HG02610 (cell line): ENCODE measurements at regions not wholly inside any gene's neighbourhood (a gene's known extent, or its start where the extent isn't known, plus 50 kb on each side); places are given as distances from the start of the nearest gene placed in this dataset.
"Not testable (repeated sequence)": the region's sequence is repeated elsewhere in the genome, so short reads cannot be mapped to it uniquely, and the experiment has no call there.

Source experiments
- ATAC-seq: cut with Tn5 transposase; IDR thresholded peaks from one replicate; pipeline ENCODE4 v1.9.1; 2021; ENCODE audit warnings: mild to moderate bottlenecking, moderate library complexity; ENCODE audit not compliant: unreplicated experiment

GRCh38 chr19:28318469-28319179, 894.3 kb downstream of the UQCRFS1 start:
- ATAC-seq, result no peak

GRCh38 chr19:28316464-28316863, 896.5 kb downstream of the UQCRFS1 start:
- no peak for ATAC-seq

DNA sequence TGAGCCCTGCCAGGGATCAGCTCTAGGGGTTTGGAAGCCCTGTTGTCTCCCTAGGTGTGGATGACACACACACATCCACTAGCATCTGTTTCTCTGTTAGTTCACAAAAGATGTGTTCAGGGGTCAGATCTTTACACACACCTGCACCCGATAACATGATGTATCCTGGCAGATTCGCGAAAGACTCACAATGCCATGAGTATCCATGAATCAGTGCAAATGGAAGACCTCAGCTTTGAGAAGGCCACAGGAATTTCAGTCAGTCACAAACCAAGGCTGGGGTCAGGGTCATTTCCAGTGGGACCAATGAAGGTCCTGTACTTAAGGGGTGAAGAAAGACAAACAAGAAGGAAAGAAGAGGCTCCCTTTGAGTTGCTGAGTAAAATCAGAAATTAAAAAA, 898.2 kb downstream of the UQCRFS1 start:
- ATAC-seq, result no peak

GRCh38 chr19:28314287-28314686, 898.7 kb downstream of the UQCRFS1 start:
- ATAC-seq, result no peak

- ATAC-seq, result no peak
These were observed 899.3 kb downstream of the UQCRFS1 start for GRCh38 chr19:28313633-28314032.

DNA sequence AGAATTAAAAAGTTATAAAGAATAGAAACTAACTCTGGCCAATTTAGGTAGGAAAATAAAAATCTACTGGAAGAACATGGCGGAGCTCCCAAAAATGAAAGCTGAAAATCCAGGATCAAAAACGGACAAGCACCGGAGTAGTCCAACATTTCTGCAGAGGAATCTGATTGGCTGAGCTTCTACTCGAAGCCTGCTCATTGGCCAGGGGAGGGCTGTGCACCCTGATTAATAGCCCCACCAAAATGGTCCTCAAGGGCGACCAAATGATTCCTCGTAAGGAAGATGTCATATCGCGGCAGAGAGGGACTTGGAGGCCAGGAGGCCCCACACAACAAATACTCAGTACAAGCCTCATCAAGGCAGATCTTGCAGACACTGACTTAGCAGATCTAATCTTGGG, 900.7 kb downstream of the UQCRFS1 start:
- no peak for ATAC-seq

- not testable (repeated sequence) for ATAC-seq
These were observed 902.1 kb downstream of the UQCRFS1 start for GRCh38 chr19:28310829-28311228.

DNA sequence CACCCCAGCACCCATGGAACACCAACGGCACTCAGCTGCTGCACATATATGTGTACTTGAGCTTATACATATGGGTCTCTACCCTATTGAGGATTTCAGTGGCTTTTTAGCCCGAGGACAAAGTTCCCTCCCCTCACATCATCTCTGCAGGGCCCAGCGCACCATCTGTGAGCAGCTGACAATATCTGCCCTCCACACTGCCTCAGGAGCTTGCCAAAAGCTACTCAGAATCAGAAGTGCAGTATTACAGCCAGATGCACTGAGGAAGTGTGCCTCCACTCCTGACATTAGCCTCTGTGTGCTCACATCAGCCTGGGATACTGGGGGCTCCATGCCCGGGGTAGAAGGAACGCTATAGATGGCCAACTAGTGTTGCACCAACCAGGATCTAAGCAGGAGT, 903.9 kb downstream of the UQCRFS1 start:
- no peak for ATAC-seq

GRCh38 chr19:28307963-28308362, 905.0 kb downstream of the UQCRFS1 start:
- no peak for ATAC-seq

- no peak for ATAC-seq
These were observed 905.5 kb downstream of the UQCRFS1 start for GRCh38 chr19:28307487-28307886.

DNA sequence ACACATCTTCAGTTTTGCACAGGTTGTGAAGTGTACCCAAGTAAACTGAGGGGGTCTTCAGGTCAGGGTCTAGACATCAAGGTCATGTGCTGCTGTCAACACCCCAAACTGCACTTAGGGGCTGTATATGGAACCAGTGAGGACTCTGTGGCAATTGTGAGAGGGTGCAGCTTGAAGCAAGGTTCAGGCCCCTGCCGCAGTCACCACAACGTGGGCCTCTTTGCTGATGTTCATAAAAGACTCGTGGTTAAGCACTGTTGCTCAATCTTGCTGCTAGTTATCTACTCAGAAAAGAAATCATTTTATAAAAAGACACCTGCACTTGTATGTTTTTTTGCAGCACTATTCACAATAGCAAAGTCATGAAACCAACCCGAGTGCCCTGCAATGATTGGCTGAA, 907.4 kb downstream of the UQCRFS1 start:
- ATAC-seq, result no peak

DNA sequence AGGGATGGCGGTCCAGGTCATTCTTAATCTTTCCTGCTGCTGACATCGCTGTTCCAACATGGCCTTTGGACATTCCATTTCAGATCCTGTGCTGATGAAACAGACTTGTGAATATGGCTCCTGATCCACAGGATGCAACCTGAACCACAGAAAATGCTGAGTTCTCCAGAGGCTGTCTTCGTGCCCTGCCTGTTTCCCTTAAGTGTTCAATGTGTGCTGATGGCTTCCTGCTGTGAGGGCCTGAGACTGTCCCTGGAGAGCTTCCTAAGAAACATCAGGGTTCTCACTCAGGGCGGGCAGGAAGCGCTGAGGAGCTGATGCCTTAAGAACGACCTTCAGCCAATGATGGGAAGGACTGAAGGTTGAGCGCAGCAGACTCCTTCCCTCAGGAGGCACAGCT, 909.4 kb downstream of the UQCRFS1 start:
- no peak for ATAC-seq

DNA sequence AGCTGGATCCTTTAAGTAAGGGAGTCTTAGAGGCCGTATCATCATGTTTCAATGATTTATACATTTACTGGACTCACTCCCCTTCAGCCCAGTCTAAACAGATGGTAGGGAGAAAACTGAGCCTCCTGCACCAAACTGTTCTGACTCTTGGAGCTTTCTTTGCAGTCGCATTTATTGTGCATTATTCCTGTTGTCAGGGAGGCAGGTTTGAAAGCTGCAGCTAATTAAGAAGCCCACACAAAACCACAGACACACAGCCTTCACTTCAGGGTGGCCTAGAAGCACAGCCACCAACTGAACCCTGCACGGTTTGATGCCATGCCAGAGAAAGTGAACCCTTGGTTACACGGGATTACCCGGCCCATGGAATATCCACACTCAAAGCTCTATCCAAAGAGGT, 911.0 kb downstream of the UQCRFS1 start:
- ATAC-seq, result no peak

DNA sequence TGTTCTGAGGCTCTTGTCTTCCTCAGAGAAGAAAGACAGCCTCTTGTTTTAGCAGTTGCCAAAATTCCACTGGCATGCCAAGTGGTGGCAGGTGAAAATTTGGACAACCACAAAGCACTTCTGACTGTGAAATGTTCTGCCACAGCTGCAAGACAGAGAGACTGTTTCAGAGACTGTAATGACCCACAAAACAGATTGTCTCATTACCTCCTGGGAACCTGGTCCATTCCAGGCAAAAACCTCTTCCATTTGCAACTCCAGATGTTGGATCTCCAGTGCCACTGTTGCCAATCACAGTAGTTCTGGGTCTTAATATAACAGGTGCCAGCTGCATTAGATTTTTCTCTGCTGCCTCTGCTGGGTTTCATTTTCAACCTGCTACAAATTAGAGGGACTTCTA, 911.5 kb downstream of the UQCRFS1 start:
- no peak for ATAC-seq

DNA sequence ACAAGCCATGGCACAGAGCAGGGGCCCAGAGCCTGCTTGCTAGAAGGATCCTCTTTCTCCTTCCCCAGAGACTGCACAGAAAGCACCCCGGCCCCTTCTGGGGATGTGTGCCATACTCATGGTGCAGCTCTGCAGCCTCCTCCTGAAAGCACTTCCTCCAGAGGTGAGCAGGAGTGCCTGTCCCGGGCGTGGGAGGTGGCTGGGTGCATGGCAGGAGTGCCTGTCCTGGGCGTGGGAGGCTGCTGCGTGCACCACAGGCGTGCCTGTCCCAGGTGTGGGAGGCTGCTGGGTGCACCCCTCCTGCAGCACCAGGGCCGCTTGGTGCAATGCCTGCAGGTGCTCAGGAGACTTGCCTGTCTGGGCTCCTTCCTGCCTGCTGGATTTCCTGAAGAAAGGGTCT, 913.3 kb downstream of the UQCRFS1 start:
- ATAC-seq, result no peak

DNA sequence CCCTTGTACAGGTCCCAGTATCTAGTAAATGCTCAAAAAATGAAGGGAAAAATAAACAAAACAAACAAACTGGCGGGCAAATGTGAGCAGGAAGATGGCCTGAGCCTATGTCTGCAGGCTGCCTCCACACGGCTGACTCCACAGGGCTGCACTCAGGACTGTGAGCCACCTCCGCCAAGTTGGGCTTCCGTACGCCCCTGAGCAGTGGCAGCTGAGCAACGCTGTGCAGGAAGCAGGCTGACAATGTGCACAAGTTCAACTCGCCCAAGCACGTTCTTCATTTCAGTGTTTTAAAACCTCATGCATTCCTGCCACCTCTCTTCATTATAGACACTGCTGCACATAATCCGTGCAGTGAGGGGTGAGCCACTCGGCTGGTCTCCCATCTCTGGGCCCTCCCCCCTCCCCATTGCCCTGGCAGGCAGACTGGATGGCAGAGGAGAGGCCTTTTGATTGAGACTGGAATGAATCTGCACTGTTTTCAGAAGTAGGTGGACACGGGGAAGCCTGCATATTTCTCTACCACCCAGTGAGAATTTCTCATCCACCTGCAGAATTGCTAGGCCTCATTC, 915.3 kb downstream of the UQCRFS1 start:
- no peak for ATAC-seq

GRCh38 chr19:28297036-28297435, 915.9 kb downstream of the UQCRFS1 start:
- no peak for ATAC-seq

DNA sequence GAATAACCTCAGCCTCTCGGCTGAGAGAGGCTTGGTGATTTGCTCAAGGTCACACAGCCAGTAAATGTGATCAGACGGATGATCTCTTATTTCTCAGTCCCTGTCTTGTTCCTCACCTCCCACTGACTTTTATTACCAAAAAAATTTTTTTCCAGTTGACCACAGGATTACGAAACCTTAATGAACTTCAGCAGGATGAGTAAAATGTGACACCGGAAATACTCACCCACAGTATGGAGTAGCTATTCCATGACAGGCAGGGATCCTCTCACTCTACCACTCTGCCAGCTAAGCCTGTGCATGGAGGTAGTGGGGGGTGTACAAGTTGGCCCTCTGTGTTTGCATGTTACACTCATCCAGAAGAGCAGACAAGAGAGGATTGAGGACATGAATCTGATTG, 916.4 kb downstream of the UQCRFS1 start:
- no peak for ATAC-seq

DNA sequence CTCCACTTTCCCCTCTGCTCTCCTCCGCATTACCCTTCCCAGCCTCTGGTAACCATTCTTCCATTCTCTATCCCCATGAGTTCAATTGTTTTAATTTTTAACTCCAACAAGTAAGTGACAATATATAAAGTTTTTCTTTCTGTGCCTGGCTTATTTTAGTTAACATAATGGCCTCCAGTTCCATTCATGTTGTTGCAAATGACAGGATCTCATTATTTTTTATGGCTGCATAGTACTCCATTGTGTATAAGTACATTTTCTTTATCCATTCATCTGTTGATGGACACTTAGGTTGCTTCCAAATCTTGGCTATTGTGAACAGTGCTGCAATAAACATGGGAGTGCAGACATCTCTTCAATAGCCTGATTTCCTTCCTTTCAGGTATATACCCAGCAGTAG, 918.0 kb downstream of the UQCRFS1 start:
- ATAC-seq, result not testable (repeated sequence)

DNA sequence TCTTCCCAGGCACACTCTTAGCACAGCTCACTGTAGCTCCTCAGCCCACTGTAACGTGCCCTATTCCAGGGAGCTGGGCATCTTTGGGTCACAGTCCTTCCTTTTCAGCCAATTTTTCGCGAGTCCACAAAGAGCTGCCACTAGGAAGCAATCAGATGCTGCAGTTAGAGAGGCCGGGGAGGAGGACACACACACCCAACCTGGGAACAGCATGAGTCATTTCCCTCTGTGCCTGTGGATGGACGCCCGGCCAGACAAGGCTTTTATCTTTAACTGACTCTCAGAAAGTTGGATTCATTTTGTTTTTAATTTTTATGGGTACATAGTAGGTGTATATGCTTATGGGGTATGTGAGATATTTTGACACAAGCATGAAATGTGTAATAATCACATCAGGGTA, 918.6 kb downstream of the UQCRFS1 start:
- no peak for ATAC-seq

DNA sequence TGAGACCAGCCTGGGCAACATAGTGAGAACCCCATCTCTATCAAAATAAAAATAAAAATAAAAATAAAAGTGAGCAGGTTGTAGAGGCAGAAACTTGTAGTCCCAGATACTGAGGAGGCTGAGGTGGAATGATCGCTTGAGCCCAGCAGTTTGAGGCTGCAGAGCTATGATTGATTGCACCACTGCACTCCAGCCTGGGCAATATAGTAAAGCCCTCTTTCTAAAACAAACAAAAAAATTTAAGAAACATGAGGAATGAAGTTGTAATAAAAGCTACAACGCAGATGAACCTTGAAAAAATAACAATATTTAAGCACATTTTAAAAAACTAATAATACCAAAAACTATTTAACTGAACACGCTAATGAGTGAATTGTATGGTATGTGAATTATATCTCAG, 919.3 kb downstream of the UQCRFS1 start:
- ATAC-seq, result no peak

- no peak for ATAC-seq
These were observed 920.0 kb downstream of the UQCRFS1 start for GRCh38 chr19:28292822-28293500.
